Stimulated activated CD4-positive, alpha-beta T cell treated with anti-CD3 and anti-CD28 coated beads, Interleukin-1b, Interleukin-23, amount 100 ng/mL, for 24 hours (primary cell): ENCODE measurements at regions not wholly inside any gene's neighbourhood (a gene's known extent, or its start where the extent isn't known, plus 50 kb on each side); places are given as distances from the start of the nearest gene placed in this dataset.

Experiments
- DNase-seq, 4 experiments: peaks; one replicate each; pipeline ENCODE4 v3.0.0-alpha.2; 2020; ENCODE audit warnings: low read depth in 4 of 4, low spot score in 1 of 4

GRCh38 chr6:165956874-165957273 is 210.8 kb downstream of the TBXT start:
- DNase-seq, result no peak

DNA sequence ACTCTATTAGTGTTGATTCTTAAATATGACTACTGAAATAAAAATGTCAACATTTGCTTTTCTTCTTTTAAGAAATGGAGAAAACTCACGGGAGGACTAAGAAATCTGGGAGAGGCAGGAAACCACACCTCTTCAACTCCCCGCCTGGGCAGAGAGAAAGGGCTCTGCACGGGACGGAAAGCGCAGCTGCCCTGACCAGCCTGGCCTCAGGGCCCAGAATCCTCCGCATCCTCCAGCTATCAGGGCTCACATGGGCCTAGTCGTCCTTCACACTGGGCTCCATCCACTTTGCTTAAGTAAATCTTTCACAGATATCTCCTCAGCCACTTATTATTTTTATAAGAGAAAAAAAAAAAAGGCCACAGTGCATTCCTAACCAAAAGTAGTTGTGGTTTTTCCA is 215.1 kb downstream of the TBXT start:
- DNase-seq, result no peak

DNA sequence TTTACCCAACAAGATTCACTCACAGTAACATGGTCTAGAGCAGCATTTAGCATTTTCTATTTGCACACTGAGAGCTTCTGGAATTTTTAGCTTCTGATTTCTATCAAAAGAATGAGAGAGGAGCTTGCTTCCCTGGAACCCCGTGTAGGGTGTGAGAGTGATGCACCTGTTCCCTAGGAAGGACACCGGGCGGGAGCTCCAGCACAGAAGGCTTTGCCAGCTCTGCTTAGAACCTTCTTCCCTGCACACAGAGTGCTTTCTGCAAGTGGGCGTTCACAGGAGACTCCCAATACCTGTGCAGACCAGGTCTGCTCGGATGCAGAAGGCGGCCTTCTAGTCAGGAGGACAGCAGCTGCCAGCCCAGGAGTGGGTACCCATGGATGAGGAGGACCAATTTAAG is 217.3 kb downstream of the TBXT start:
- DNase-seq, result no peak

GRCh38 chr6:165949324-165949723 is 218.3 kb downstream of the TBXT start:
- DNase-seq, result no peak

- no peak for DNase-seq
Observed at GRCh38 chr6:165944002-165944466, 223.6 kb downstream of the TBXT start.

GRCh38 chr6:165941786-165942185 is 225.9 kb downstream of the TBXT start:
- no peak for DNase-seq

GRCh38 chr6:165941249-165941775 is 226.3 kb downstream of the TBXT start:
- no peak for DNase-seq

DNA sequence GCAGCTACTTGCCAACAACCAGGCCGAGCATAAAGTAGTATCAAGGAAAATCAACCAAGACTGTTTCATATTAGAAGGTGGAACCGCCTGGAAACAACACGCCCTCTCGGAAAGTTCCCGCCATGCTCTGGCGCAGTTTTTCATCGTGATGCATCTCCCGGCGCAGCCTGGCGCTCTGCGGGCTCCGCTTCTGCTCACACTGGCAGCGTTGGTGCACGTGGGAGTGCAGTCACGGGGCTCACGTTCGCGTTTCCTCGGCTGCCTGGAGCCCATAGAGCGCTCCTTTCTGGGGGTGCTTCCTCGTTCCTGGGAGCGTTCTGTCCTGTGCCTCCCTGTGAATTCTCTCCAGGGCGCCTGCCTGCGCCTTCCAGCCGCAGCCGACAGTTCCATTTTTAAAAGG is 227.3 kb downstream of the TBXT start:
- no peak for DNase-seq

DNA sequence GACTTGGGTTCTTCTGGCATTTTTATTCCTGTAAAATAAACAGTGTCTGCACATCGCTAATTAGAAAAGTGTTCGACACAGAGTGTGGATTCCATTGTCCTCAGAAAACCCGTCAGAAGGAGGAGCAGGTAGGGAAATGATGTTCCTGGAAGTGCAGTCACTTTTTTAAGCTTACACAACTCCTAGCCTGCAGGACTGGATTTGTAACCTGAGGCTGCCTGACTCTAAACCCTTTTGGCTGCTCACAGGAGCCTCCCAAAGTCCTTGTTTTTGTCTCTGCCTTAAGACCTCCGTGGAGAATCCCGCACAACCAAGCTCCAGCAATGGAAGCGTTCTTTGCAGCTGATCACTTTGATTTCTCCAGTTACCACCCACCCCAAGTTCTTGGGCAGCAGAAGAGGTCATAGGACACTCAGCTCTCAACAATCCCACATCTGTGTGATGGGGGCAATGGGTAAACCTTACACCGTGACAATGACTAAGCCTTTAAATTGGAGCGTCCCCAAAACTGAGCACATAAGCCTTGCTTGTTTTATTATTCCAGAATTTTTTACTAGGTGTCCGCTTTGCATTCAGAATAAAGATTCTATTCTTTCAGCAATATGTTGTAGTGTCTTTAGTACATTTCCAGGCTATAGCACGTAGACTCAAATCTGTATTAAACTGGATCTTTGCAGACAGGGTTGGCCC is 227.9 kb downstream of the TBXT start:
- DNase-seq, result no peak

- DNase-seq, result no peak
Observed at GRCh38 chr6:165939047-165939446, 228.6 kb downstream of the TBXT start.

- DNase-seq, result no peak
Observed at GRCh38 chr6:165937564-165938358, 229.9 kb downstream of the TBXT start.

GRCh38 chr6:165936660-165937059 is 231.0 kb downstream of the TBXT start:
- DNase-seq, result no peak

DNA sequence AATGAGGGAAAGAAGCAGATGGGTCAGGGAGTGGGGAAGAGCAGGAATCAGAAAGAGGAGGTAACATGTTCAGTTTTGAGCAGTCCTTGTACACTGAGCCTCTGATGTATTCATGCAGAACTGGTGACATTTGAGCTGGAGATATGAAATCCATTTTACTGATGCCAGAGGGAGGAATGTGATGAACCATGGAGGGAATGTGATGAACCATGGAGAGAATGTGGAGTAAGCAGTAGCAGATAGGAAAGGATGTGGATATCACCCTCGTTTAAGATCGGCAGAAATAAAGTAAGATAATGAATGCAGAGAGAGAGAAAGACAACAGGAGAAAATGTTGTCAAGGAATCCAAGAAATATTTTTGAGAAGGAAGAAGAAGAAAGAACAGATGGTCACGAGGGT is 231.6 kb downstream of the TBXT start:
- no peak for DNase-seq

GRCh38 chr6:165931675-165932074 is 236.0 kb downstream of the TBXT start:
- DNase-seq, result no peak

- no peak for DNase-seq
Observed at GRCh38 chr6:165930668-165931214, 236.9 kb downstream of the TBXT start.

DNA sequence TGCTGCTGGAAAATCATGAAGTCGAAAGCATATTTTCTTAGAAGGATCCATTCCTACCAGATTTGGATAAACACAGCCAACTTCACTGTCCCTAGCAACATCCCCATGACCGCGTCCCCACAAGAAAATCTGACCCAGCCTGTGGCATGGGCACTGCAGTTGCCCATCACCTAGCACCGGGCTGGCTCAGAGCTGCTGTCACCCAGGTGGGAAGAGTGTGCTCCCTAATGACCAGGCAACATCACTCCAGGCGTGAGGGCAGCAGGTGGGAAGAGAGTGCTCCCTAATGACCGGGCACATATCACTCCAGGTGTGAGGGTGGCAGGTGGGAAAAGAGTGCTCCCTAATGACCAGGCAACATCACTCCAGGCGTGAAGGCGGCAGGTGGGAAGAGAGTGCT is 238.0 kb downstream of the TBXT start:
- DNase-seq, result no peak

DNA sequence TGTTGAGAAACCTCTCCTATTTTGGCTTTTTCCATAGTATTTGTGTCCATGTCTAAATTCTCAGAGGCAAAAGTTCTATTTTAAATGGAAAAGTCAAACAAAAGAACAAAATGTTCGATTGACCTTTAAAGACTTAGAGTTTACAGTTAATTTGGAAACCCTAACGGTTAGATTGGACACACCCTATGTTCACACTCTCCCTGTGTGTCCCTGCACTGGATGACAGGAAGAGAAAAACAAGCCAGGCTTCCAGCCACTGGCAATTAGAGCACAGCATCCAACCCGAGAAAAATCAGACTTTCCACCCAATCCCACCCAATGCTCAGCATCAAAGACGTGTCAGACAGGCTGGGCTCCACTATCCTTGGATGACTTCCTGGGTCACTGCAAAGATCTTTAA is 241.3 kb downstream of the TBXT start:
- no peak for DNase-seq

DNA sequence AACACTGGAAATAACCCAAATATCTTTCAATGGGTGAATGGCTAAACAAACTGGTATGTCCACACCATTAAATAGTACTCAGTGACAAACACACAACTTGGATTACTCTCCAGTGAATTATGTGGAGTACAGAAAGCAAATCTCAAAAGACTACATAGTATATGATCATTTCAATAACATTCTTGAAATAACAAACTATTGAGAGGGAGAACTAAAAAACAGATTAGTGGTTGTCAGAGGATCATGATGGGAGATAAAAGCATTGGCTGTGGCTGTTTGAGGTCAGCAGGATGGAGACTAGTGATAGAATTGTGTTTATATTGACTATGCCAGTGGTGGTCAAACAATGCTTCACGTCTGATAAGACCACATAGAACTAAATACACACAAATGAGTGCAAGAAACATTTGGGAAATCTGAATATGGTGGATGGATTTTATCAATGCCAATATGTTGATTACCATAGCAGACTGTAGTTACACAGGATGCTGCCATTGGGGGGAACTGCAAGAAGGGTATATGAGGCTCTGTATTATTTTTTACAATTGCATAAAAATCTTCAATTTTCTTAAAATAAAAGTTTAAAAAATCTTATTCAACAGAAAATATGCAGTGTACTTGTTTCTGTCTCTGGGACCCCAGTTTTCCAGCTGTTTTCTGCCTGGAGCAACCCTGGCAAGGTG is 242.0 kb downstream of the TBXT start:
- DNase-seq, result no peak

- no peak for DNase-seq
Observed at GRCh38 chr6:165922309-165922794, 245.3 kb downstream of the TBXT start.

GRCh38 chr6:165920896-165921671 is 246.6 kb downstream of the TBXT start:
- DNase-seq, result no peak

- DNase-seq, result no peak
Observed at GRCh38 chr6:165917576-165917975, 250.1 kb downstream of the TBXT start.
